H1 (cell line): ENCODE measurements at regions not wholly inside any gene's neighbourhood (a gene's known extent, or its start where the extent isn't known, plus 50 kb on each side); places are given as distances from the start of the nearest gene placed in this dataset.

Experiments used
- CHD1 ChIP-seq: IDR thresholded peaks from 2 replicates; pipeline ENCODE4 v1.6.1; 2012; ENCODE audit warnings: low read depth, low read length, improper control_type of control experiment
- JUND ChIP-seq: IDR thresholded peaks from 2 replicates; pipeline ENCODE4 v1.6.1; 2011; ENCODE audit warnings: mild to moderate bottlenecking, improper control_type of control experiment, low read length
- RFX5 ChIP-seq: IDR thresholded peaks from 2 replicates; pipeline ENCODE4 v1.6.1; 2011; ENCODE audit warnings: low read depth, low read length, improper control_type of control experiment, borderline replicate concordance
- TF ChIP-seq, protein P1 (sequence below), 3 experiments: IDR thresholded peaks; 1 replicate in 2 of 3; 2 replicates in 1 of 3; pipeline versions ENCODE4 v1.5.1 to v1.6.1; 2011; ENCODE audit warnings: low read length in 3 of 3, mild to moderate bottlenecking in 3 of 3, inconsistent platforms in 2 of 3, low read depth in 1 of 3, moderate library complexity in 1 of 3; ENCODE audit not compliant: insufficient read depth in 1 of 3; ENCODE audit errors: control extremely low read depth in 1 of 3

DNA sequence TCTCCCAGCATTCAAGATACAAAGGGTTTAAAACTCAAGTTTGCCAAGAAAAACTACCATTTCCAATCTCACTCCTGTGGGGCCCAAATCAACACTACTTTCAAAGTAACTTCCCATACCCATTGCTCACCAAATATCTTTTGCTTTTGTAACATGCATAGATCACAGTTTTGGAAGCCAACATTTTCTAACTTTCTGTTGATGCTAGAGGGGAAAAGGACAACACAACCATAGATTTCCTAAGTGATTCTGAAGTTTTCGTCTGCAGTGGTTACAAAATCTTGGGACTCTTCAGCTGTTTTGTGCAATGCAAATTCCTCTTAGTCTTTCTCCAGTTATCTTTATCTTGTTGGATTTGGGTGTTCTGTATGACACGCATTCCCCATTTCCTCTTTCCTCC is 94.1 kb upstream of the PAPPA start:
- TF ChIP-seq JUND (no peak), CHD1 (no peak), RFX5 (no peak)
- TF ChIP-seq, protein P1, sequence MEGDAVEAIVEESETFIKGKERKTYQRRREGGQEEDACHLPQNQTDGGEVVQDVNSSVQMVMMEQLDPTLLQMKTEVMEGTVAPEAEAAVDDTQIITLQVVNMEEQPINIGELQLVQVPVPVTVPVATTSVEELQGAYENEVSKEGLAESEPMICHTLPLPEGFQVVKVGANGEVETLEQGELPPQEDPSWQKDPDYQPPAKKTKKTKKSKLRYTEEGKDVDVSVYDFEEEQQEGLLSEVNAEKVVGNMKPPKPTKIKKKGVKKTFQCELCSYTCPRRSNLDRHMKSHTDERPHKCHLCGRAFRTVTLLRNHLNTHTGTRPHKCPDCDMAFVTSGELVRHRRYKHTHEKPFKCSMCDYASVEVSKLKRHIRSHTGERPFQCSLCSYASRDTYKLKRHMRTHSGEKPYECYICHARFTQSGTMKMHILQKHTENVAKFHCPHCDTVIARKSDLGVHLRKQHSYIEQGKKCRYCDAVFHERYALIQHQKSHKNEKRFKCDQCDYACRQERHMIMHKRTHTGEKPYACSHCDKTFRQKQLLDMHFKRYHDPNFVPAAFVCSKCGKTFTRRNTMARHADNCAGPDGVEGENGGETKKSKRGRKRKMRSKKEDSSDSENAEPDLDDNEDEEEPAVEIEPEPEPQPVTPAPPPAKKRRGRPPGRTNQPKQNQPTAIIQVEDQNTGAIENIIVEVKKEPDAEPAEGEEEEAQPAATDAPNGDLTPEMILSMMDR (IDR thresholded peaks at IDR 0.05; ENCODE audit: control extremely low read depth in 1 of 3, insufficient read depth in 1 of 3, low read depth in 1 of 3, low read length in 3 of 3), result no peak
